IPS DF 4.7 (cell line): ENCODE measurements at regions not wholly inside any gene's neighbourhood (a gene's known extent, or its start where the extent isn't known, plus 50 kb on each side); places are given as distances from the start of the nearest gene placed in this dataset.
"Not testable (repeated sequence)": the region's sequence is repeated elsewhere in the genome, so short reads cannot be mapped to it uniquely, and the experiment has no call there.

Experiments
- DNase-seq: peaks from one replicate; pipeline ENCODE4 v3.0.0-alpha.2; 2013; ENCODE audit warnings: low spot score; ENCODE audit errors: extremely low read depth

DNA sequence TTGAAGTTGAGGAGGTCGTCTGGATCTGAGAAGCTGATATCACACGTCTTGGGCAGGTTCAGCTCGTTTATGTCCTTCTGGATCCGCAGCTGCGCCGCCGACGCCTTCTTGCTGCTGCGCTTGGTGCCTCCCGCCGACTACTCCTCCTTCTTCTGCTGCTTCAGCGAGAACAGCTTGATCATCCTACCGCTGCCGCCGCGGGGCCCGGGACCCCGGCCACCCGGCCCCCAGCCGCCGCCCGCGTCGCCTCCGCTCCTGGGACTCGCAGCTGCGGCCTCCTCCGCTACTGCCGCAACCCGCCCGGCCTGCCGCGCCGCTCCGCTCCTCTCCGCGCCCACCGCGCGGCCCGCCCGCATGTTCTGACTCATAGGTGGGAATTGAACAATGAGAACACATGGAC, 1710.6 kb downstream of the TP53TG3F start:
- not testable (repeated sequence) for DNase-seq

DNA sequence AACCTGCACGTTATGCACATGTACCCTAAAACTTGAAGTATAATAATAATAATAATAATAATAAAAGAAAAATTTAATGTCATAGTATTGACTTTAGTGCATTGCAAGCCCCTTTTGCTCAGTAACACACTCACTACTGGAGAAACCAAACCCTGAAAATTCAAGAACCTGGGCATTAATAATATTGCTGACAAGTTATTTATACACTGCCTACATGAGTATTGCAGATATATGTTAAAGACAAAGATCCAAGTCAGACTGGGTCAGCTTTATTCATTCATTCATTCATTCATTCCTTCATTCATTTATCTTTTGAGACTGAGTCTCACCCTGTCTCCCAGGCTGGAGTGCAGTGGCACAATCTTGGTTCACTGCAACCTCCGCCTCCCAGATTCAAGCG, 1711.2 kb downstream of the TP53TG3F start:
- DNase-seq = no peak

DNA sequence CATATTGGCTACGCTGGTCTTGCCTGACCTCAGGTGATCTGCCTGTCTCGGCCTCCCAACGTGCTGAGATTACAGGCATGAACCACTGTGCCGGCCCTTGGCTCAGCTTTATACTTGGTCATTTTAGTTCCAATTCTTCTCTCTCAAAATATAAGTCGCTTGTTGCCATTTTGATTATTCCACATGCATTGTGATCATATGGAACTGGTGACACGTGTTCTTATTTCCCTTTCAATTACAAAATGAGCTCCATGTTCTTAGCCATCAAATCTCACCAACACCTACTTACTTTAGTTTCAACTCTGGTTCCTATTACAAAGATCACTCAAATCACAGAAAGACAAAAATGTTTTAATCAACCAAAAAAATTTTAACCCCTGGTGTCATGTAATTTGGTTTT, 1711.7 kb downstream of the TP53TG3F start:
- DNase-seq = no peak

DNA sequence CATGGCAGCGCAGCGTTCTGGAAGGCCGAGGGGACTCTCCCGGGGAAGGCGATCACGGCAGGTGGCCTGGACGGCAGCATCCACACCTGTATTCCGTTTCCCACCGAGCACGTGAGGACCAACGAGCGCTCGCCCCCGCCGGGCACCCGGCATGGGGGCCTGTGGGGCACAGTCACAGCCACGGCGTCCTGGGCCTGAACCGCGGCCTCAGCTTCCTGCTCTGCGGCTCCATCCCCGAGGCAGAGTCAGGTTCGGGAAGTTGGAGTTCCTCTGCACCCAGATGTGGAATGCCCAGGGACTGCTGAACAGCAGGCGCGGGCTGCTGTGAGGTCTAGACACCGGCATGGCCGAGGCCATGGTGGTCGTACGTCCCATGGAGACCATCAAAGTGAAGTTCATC, 1713.9 kb downstream of the TP53TG3F start:
- DNase-seq = no peak

DNA sequence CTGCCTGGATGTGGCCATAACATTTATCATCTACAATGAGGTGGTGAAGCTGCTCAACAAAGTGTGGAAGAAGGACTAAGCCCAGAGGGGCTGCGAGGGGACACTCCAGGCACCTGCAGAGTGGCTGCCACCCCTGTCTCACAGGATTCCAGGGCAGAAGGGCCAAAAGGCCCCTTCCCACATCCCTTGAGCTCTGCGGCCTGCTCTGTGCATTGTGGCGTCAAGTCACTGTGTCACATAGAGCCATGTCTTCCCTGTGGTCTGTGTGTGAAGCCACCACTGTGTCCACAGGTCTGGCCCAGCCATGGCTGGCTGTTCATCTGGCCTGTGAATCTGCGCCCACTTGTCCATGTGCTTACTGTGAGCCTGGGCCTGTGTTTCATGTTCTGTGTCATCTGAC, 1714.6 kb downstream of the TP53TG3F start:
- no peak for DNase-seq

DNA sequence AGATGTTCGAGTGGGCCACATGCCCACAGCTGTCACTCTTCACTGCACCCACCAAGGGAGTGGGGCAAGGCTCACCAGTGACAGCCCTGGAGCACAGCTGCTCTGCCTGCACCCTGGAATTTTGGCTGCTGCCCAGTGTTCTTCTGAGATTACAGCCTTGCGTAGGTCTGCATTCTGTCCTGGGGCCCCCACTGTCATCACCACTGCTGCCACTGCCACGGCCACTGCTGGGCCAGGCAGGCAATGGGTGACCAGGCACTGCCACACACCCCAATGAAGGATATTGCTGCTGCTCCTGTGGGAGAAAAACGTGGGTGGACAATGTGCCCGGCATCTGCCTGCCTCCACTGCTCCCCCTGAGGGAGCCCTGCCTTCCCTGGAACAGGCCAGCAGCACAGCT, 1717.0 kb downstream of the TP53TG3F start:
- no peak for DNase-seq

DNA sequence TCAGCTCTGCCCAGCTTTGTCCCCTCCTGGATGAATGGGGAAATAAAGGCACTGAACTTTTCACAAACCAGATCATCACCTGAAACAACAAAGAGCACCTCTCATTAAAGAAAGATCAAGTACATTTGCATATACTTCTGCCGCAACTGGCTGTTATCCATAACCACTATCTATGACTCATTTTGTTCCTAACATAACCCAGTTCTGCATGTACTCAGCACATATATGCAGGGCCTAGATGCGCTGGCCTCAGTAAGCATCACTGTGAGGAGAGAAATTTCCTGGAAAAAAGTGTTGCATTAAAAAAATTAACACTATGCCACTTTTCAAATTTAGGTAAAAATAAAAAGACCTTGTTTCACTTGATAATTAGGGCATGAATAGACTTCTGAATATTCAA, 1718.4 kb downstream of the TP53TG3F start:
- no peak for DNase-seq

DNA sequence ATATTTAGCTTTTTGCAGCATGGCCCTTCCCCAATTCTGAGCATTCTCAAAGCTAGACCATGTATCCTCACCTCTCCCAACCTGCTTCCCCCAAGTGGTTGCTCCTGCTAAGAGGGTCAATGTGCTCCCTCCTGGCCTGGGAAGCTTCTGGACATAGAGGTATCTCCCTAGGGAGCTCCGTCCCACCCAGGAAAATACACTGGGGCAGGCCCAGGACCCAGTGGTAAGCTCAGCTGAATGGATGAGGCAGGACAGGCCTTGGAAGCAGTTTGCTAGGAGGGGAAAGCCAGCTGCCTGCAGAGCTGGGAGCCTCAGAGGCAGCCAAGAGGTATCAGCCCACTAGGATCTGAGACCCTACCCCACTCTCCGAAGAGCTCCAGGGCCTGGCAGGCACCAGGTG, 1721.6 kb downstream of the TP53TG3F start:
- DNase-seq = no peak

DNA sequence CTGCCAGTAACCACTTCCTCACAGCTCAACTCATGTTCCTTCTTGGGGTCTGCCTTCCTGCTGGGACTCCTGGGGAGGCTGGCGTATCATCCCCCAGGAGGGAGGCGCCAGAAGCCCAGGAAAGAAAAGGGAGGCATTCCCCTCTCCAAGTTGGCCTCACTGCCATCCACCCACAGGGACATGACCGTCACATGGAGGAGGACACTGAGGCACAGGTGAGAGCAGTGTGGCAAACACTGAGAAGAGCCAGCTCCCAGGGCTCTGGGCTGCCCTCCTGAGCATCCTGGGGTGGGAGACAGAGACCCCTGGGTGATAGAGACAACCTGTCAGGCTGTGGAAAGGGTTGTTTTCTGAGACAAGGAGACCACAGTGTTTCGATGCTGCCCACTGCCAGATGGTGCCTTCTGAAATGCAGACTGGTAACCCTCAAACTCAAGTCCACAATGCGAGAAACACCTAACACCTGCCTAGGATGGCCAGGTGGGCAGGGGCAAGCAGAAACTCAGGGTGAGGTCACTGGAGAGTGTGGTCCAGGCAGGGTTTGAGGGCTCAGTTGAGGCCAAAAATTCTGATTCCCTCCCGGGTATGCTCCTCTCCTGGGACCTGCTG, 1722.1 kb downstream of the TP53TG3F start:
- no peak for DNase-seq

DNA sequence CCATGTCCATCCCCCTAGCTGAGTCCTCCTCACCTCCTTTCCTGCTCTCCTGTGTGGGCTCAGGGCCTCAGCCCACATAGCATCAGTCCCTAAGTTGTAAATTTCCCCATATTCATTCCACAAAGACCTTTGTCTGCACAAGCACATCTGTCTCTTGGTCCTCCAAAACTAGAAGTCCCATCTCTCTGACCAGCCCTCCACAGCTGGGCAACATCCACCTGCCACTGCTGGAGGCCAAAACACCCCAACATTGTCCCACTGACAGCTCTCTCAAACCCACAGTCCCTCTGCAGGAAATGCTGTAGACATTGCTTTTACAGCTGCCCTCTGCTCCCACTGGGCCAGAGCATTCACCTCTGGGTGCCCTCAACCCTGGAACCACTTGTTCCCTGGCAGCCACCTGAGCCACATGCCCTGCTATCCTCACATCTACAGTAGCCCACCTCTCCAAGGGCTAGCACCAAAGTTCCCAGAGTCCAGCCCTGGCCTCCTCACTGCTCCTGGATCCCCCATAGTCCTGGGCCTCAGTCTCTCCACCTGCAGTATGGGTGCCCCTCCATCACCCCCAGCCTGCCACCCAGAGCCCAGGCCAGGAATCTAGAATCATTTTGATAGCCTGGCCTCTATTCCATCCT, 1722.7 kb downstream of the TP53TG3F start:
- no peak for DNase-seq

DNA sequence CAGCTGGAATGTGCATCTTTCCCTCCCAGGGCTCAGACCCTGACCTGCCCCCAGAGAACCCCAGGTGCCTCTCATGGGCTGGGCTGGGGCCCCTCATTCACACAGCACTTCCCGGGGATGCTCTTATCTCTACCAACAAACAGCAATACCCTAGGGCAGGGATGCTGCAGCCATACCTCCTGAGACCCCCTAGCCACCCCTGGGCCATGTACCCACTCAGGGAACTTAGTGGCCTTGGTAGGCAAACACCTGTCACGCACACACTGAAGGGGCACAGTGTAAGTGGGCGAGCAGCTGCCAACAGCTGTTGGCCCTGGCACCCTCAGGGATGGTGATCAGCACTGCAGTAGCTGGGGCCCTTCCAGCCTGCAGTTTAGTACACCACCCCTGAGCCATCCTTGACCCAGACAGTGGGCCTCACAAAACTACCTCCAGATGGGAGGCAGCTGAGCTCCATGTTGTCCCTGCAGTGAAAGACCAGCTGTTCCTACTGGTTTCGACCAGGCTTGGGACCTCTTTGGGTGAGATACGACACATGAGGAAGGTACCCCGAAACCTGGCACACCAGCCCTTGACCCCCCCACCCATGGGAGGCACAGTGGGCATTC, 1723.6 kb downstream of the TP53TG3F start:
- DNase-seq = no peak

DNA sequence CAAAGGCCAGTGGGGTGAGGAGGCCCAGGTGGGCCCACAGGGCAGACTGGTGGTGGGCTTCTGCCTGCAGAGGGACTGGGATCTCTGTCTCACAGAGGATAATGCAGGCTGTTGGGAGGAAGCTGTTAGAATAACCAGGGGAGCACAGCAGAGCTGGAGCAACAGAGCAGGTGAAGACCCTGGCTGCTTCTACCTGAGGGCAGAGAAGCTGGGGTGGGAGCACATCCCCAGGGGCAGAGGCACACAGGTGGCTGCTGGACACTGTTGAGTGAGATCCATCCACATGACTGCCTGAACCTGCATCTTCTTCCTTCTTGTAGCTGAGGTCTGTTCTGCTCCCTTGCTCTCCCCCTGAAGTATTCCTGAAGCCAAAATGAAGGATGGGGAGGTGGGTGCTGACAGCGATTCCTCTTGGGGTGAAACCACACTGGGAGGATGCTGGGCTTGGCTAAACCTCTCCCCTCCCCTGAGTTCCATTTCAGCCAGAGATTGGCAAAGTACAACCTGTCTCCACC, 1725.0 kb downstream of the TP53TG3F start:
- DNase-seq = no peak

DNA sequence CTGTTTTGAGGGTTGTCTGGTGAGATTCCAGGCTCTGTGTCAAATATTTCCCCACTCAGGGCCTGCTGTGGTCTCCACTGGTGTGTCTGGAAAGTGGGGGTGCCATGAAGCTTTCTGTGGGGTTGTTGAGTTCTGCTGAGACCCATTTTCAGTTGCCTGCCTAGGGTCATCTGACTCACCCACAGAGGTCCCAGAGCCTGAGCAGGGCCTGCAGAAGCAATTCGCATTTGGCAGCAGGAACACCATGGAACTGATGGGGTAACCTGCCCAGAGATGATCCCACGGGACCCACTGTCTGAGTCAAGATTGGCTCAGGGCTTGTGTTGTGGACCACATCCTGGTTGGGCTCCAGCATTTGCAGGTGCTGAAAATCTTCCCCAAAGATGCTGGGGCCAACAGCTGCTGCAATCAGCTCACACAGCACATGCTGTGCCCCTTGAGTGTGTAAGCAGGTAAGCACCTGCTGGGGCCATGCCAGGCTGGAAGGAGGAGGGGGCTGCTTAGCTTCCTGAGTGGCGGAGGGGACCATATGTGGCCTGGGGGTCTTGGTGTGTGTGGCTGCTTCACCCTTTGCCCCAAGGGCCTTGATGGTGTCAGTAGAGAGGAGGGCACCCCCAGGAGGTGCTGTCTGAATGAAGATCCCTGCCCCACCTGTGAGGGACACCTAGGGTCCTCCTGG, 1726.1 kb downstream of the TP53TG3F start:
- DNase-seq = no peak

DNA sequence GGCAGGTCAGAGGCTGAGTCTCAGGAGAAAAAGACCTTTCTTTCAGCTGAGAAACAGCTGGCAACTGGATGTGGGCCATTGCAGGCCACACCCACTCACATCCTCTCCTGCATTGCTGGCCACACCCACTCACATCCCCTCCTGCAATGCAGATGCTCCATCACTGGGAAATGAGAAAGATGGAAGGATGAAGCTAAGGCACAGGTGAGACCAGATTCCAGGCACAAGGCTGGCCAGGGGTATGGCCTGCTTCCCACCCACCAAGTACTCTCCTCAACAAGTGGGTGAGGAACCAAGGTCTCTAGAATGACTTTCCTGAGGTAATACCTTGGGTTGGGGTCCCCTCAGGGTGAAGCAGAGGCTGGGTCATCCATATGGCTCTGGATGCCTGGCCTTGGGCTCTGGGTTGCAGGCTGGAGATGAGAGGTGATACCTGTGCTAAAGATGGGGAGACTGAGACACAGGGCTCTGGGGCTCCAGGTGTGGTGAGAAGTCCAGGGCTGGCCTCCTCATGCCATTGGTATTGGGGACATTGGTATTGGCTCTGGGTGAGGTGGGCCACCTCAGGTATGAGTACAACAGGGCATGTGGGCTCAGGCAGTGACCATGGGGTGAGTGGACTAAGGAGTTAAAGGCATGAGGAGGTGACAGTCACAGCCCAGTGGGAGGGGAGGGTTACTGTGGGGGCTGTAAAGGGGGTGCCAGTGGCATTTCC, 1726.8 kb downstream of the TP53TG3F start:
- no peak for DNase-seq

DNA sequence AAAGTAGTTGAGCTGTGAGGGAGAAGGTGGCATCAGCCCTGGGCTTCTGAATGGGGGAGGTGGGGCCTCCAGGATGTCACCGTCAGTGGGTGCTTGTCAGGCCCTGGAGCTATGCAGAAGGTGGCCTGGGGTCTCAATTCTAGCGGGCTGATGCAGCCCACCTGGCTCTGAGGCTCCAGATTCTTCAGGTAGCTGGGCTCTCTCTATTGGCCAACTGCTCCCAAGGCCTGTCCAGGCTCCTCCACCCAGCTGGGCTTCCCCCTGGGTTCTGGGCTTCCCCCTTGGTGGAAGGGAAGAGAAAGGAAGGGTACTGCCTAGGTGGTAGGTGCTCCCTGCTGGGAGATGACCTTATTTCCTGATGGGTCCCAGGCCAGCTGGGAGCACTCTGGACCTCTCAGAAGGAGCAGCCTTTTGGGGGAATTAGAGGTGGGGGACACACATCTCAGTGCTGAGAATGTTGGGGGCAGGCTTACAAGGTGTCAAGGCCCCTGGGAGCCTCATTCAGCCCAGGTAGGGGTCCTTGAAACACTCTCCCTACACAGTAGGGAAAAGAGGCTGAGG, 1728.3 kb downstream of the TP53TG3F start:
- DNase-seq = no peak

DNA sequence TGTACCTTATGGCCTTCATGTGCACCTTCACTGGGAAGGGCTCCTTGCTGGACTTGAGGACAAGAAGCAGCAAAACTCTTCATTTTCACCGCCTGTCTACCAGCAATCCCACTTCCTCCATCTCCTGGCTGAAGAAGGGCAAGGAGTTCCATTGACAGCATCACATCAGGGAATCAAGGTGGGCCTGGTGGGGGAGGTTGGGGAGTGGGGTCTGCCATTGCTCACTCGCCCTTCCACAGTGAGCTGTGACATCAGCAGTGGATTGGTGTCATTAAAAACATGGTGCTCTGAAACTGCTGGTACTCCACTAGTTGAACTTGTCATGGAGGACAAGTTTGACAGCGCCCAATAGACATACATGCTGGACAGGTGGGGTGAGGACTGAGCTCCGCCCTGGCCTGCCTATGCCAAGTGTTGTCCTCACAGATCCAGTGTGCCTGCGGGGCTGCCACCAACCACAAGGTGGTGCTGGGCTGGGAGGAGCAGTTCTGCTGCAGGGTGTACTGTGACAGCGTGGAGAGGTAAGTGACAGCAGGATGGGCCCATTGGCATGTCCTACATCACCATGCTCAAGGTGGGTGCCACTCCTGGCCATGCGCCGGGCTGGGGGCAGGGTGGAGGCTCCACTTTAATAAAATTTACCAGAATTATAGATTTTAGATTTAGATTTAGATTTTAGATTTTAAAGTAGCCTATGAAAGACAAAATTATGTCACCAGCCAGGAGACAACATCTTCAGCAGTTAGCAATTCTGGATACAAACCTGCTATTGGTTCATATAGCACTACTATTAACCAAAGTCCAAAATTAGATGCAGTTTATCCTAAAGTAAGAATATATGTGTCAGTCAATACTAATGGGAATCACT, 1729.1 kb downstream of the TP53TG3F start:
- DNase-seq = no peak

DNA sequence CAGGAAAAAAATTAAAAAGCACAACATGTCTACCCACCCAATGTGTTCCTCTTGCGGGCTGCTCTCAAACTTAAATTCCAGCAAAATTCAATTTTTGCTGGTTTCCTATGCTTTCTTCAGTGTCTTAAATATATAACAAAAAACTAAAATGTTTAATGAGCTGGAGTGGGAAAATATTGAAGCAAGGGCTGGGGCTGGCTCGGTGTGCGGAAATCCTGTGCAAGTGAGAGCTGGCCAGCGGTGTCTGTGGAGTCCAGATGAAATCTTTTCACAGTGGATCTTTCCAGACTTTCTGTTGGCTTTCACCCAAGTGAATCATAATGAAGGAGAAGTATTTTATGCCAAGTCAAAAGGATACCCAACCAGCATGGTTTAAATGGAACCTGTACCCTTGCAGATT, 1733.6 kb downstream of the TP53TG3F start:
- no peak for DNase-seq

DNA sequence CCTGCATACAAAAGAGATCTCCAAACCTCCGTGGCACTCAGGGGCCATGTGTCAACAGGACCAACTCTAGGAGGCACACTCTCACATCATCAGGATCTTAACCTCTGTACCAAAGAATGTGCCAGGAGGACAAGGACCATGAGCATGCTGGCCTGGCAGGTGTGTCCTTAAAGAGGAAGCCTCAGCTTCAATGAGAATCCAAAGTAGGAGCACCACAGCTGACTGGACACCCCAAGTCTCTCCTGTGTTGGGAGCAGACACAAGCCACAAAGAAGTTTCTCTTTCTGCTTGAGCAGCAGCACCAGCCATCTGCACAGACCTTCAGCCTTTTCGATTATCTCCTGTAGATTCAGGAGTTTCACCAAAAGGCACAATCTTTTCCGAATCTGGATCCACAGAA, 1734.5 kb downstream of the TP53TG3F start:
- no peak for DNase-seq

DNA sequence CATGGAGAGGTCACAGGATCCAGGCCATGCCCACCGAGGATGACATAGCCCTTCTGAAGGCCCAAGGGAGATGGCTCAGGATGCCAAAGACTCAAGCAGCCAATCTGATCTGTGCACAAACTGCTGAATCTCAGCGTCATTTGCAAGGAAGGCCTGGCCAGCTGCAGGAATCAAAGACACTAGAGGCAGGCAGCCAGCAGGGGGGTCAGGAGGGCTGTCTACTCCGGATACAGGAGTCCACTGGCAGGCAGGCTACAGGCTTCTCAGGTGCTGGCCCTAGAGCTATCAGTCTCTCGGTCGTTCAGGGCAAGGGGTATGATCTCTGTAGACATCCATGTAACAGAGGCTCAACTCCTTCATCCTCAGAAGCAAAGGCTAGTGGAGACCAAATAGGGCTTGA, 1735.3 kb downstream of the TP53TG3F start:
- no peak for DNase-seq

DNA sequence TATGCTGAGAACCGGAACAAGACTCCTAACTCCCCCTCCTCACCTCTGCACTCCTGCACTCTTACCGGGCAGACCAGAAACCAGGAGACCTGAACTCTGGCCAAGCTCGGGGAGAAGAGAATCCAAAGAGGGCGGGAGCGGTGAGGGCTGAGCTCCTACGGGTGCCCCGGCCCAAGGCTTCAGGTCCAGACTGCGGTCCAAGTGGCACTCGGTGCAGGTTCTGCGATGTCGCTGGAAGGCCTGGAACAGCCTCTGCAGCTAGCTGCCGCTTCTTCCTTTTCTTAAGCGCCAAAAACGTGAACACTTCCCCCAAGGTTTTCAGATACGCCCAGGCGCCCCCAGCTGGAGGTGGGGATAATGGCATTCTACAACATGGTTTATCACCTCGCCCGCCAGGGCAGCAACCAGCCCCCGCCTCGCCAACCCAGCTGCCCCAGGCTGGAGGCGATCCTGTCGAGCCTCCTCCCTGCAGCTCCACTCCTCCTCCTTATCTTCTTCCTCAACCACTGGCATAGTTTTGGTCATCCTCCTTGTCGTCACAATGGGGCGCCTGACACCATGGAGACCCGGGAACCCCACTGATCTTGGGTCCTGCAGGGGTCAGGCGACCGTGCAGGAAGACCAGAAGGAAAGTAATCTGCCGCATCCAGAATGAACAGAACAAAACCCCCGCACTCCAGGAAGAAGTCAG, 1735.9 kb downstream of the TP53TG3F start:
- no peak for DNase-seq
